Lower leg skin (tissue), 4 donors: ENCODE measurements at regions not wholly inside any gene's neighbourhood (a gene's known extent, or its start where the extent isn't known, plus 50 kb on each side); places are given as distances from the start of the nearest gene placed in this dataset.

Source experiments
- DNase-seq, 2 donors: peaks; one replicate each; pipeline ENCODE4 v3.0.0-alpha.2; 2019; ENCODE audit warnings: low spot score in 2 of 2
- H3K4me3 ChIP-seq: fragments of 200-600 bp; sonication (generic); 2 replicates; pipeline ENCODE4 v1.5.1; 2017; ENCODE audit warnings: mild to moderate bottlenecking, low read depth; ENCODE audit not compliant: poor library complexity, severe bottlenecking
- POLR2A ChIP-seq, 2 donors: fragments of 450-650 bp; IDR thresholded peaks; one replicate each; pipeline ENCODE4 v1.6.1; 2016 to 2017; ENCODE audit warnings: antibody characterized with exemption in 2 of 2, mild to moderate bottlenecking in 1 of 2, moderate library complexity in 1 of 2
- WGBS, 2 donors: methylation state at CpG; one replicate each; pipeline ENCODE4 v1.1.5; 2018; 5-methylcytosine and 5-hydroxymethylcytosine counted together
- intact Hi-C: fragments of 100-400 bp; cut with DNase I; formaldehyde crosslinking; loops from one replicate; pipeline ENCODE4 v1.15.0; 2023; ENCODE audit warnings: low total_unique reads
- TF ChIP-seq, protein P1 (sequence below), 3 donors: fragments of 450-650 bp; IDR thresholded peaks; one replicate each; pipeline ENCODE4 v1.5.1; 2016; ENCODE audit warnings: antibody characterized with exemption in 3 of 3, mild to moderate bottlenecking in 3 of 3, moderate library complexity in 2 of 3

DNA sequence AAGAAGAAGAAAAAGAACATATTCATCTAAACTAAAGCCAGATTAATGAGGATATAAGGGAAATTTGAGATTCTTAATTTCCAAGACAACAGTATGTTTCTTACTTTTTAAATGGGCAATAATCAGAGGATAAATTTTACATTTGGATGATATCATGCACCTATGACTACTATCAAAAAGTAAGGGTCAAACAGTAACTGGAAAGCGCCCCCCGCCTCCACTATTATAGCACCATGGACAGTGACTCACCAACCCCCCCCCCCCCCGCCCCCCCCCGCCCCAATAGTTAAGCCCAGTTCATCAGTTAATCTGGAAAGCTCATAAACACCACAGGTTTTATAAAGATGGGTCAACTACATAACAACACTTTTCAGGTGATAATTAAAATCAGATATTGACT is 194.3 kb upstream of the DGKB start:
- no peak for DNase-seq
- TF ChIP-seq POLR2A (IDR thresholded peaks at IDR 0.05): no peak
- TF ChIP-seq, protein P1, sequence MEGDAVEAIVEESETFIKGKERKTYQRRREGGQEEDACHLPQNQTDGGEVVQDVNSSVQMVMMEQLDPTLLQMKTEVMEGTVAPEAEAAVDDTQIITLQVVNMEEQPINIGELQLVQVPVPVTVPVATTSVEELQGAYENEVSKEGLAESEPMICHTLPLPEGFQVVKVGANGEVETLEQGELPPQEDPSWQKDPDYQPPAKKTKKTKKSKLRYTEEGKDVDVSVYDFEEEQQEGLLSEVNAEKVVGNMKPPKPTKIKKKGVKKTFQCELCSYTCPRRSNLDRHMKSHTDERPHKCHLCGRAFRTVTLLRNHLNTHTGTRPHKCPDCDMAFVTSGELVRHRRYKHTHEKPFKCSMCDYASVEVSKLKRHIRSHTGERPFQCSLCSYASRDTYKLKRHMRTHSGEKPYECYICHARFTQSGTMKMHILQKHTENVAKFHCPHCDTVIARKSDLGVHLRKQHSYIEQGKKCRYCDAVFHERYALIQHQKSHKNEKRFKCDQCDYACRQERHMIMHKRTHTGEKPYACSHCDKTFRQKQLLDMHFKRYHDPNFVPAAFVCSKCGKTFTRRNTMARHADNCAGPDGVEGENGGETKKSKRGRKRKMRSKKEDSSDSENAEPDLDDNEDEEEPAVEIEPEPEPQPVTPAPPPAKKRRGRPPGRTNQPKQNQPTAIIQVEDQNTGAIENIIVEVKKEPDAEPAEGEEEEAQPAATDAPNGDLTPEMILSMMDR (IDR thresholded peaks at IDR 0.05): no peak
- H3K4me3 ChIP-seq: no peak overlapping the region
- intact Hi-C loops: no loop called here
- 61 to 68% methylated on average over 4 of the region's 4 CpGs for WGBS, 2 donors

GRCh38 chr7:15094989-15095388 is 192.4 kb upstream of the DGKB start:
- H3K4me3 ChIP-seq: no peak overlapping the region
- 90 to 93% methylated on average over 1 of the region's 1 CpG for WGBS, 2 donors
- no peak for DNase-seq
- TF ChIP-seq, protein P1 (IDR thresholded peaks at IDR 0.05): no peak
- TF ChIP-seq POLR2A (IDR thresholded peaks at IDR 0.05): no peak
- intact Hi-C loops: no loop called here

DNA sequence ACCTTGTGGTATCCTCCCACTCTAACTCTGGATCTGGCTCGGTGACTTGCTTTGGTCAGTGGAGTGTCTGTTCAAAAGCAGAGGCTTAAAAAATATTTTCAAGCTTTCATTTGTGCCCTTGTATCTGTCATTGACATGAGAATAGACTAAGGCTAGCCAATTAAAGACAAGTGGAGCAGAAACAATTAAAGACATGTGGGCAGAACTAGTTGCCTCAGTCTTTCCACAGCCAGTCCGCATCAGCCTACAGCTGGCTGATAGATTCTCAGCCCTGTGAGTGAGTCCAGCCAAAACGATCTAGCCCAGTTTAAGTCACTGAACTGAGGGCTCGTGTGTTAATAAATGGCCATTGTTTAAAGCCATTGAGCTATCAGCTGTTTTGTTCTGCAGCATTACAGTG is 185.2 kb upstream of the DGKB start:
- intact Hi-C loops: no loop called here
- no peak overlapping the region for H3K4me3 ChIP-seq
- TF ChIP-seq, protein P1 (IDR thresholded peaks at IDR 0.05): no peak
- TF ChIP-seq POLR2A (IDR thresholded peaks at IDR 0.05): no peak
- WGBS, 2 donors: 60 to 69% methylated on average over 4 of the region's 4 CpGs
- no peak for DNase-seq

GRCh38 chr7:15086862-15087261 is 184.3 kb upstream of the DGKB start:
- intact Hi-C loops: no loop called here
- no peak for DNase-seq
- 52 to 59% methylated on average over 2 of the region's 2 CpGs for WGBS, 2 donors
- TF ChIP-seq, protein P1 (IDR thresholded peaks at IDR 0.05): no peak
- TF ChIP-seq POLR2A (IDR thresholded peaks at IDR 0.05): no peak
- no peak overlapping the region for H3K4me3 ChIP-seq

DNA sequence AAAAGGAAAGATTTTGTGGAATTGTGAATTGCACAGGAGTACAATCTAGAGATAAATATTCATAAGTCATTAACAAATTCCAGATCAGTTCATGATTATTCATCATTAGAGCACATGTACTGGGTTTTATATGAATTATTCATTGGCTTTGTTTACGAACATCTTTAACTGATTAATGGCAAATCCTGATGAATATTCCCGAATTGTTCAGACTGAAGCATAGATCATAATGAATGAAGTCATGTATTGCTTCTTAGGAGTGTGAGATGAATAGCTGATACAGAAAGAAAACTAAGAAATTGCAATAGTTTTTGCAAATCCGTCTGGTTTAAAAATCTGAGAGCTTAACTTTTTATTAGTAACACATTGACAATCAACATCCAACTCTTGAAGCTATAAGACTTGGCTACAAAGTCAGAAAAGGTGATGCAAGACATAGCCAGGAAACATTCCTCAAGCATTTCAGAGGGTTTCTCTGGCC is 183.6 kb upstream of the DGKB start:
- TF ChIP-seq POLR2A (IDR thresholded peaks at IDR 0.05): no peak
- TF ChIP-seq, protein P1 (IDR thresholded peaks at IDR 0.05): no peak
- no peak overlapping the region for H3K4me3 ChIP-seq
- intact Hi-C loops: no loop called here
- 60 to 64% methylated on average over 3 of the region's 3 CpGs for WGBS, 2 donors
- DNase-seq: no peak

- TF ChIP-seq POLR2A (IDR thresholded peaks at IDR 0.05): no peak
- TF ChIP-seq, protein P1 (IDR thresholded peaks at IDR 0.05): no peak
- intact Hi-C loops: no loop called here
- DNase-seq: no peak
- H3K4me3 ChIP-seq: no peak overlapping the region
These were observed 182.8 kb upstream of the DGKB start for GRCh38 chr7:15085366-15085765.
